Caco-2 (cell line): ENCODE measurements at regions not wholly inside any gene's neighbourhood (a gene's known extent, or its start where the extent isn't known, plus 50 kb on each side); places are given as distances from the start of the nearest gene placed in this dataset.

Experiments
- BruUV-seq: library from RNA; stranded (reverse); fragments of 400-500 nt; replicated peaks from 2 replicates; lab custom pipeline; 2021; lab: Mats Ljungman, UMichigan
- CTCF ChIA-PET: fragments of 300-600 bp; sonication (Branson Sonifier 250); formaldehyde crosslinking; loops from one replicate; lab custom pipeline; 2022; ENCODE audit warnings: antibody characterized with exemption; lab: Charles Lee
- POLR2A ChIA-PET: fragments of 300-600 bp; sonication (Branson Sonifier 250); formaldehyde crosslinking; loops from one replicate; lab custom pipeline; 2022; ENCODE audit warnings: antibody characterized with exemption; lab: Charles Lee
- DNase-seq, 2 experiments: peaks; one replicate each; pipeline versions ENCODE4 v3.0.0 to v3.0.0-alpha.2; 2020 to 2022
- H3K27me3 ChIP-seq: replicated peaks from 2 replicates; pipeline ENCODE4 v1.6.0; 2011; ENCODE audit warnings: low read length; ENCODE audit not compliant: control insufficient read depth, insufficient read depth
- H3K36me3 ChIP-seq: 2 replicates; pipeline ENCODE4 v1.5.1; 2011; ENCODE audit warnings: low read length; ENCODE audit not compliant: control insufficient read depth, insufficient read depth
- H3K4me1 ChIP-seq: fragments of 250-450 bp; sonication (Bioruptor Pico); 2 replicates; pipeline ENCODE4 v1.5.1; 2020; ENCODE audit warnings: mild to moderate bottlenecking
- H3K4me3 ChIP-seq: 2 replicates; pipeline ENCODE4 v1.5.1; 2011; ENCODE audit warnings: low read depth, mild to moderate bottlenecking, control low read depth, low read length
- H3K9me3 ChIP-seq: fragments of 250-450 bp; sonication (Bioruptor Pico); 2 replicates; pipeline ENCODE4 v1.5.1; 2020; ENCODE audit warnings: mild to moderate bottlenecking, moderate library complexity
- H3K27ac Mint-ChIP-seq: one replicate; pipeline ENCODE4 v1.8.0; 2022; ENCODE audit warnings: mixed read lengths; ENCODE audit not compliant: unreplicated experiment
- H3K27me3 Mint-ChIP-seq: one replicate; pipeline ENCODE4 v1.8.0; 2022; ENCODE audit warnings: mixed read lengths; ENCODE audit not compliant: insufficient read depth, unreplicated experiment
- H3K36me3 Mint-ChIP-seq: one replicate; pipeline ENCODE4 v1.8.0; 2022; ENCODE audit warnings: mild to moderate bottlenecking, mixed read lengths; ENCODE audit not compliant: insufficient read depth, unreplicated experiment
- H3K4me1 Mint-ChIP-seq: one replicate; pipeline ENCODE4 v1.8.0; 2022; ENCODE audit warnings: low read depth, mixed read lengths; ENCODE audit not compliant: unreplicated experiment
- H3K4me3 Mint-ChIP-seq: one replicate; pipeline ENCODE4 v1.8.0; 2022; ENCODE audit warnings: mild to moderate bottlenecking, moderate library complexity, mixed read lengths; ENCODE audit not compliant: unreplicated experiment
- H3K9me3 Mint-ChIP-seq: one replicate; pipeline ENCODE4 v1.8.0; 2022; ENCODE audit warnings: mixed read lengths; ENCODE audit not compliant: unreplicated experiment
- intact Hi-C: fragments of 100-400 bp; cut with micrococcal nuclease; formaldehyde crosslinking; loops from one replicate; pipeline ENCODE4 v1.10.0; 2022; ENCODE audit not compliant: unreplicated experiment
- TF ChIP-seq, protein P1 (sequence below), 2 experiments: fragments of 200-600 bp in 1 of 2; IDR thresholded peaks; 1 replicate in 1 of 2; 2 replicates in 1 of 2; pipeline versions ENCODE4 v1.5.1 to v1.8.0; 2011 to 2022; ENCODE audit warnings: antibody characterized with exemption in 1 of 2, control low read depth in 1 of 2, inconsistent platforms in 1 of 2, low read depth in 1 of 2, low read length in 1 of 2, mild to moderate bottlenecking in 1 of 2, moderate library complexity in 1 of 2; ENCODE audit not compliant: insufficient read depth in 1 of 2, severe bottlenecking in 1 of 2, unreplicated experiment in 1 of 2

DNA sequence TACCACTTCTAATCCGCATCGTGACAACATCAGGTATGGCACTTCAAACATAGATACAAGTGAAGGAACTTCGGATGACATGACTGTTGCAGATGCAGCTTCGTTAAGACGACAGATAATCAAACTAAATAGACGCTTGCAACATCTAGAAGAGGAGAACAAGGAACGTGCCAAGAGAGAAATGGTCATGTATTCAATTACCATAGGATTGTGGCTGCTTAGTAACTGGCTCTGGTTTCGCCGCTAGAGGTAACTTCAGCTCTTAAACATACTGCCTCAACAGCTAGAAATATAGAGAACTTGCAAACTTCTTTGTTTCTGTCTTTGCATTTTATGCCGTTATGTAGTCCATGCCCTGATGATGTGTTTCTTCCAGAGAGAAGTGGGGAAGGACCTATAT is 530.8 kb upstream of the DIPK2B start:
- intact Hi-C loops, result no loop called here
- Mint-ChIP-seq H3K27me3 (peaks cover 3% of the 10 kb centered on the region), H3K4me3 (no peak overlapping the region), H3K4me1 (no peaks in the 10 kb centered on the region), H3K9me3 (no peaks in the 10 kb centered on the region), H3K27ac (no peak overlapping the region), H3K36me3 (no peaks in the 10 kb centered on the region)
- H3K36me3 ChIP-seq, result no peaks in the 10 kb centered on the region
- no peaks in the 10 kb centered on the region for H3K27me3 ChIP-seq
- POLR2A ChIA-PET, result no interaction called here
- DNase-seq, result no peak
- no peak overlapping the region for H3K4me3 ChIP-seq
- BruUV-seq, result no TSS peak
- TF ChIP-seq, protein P1, sequence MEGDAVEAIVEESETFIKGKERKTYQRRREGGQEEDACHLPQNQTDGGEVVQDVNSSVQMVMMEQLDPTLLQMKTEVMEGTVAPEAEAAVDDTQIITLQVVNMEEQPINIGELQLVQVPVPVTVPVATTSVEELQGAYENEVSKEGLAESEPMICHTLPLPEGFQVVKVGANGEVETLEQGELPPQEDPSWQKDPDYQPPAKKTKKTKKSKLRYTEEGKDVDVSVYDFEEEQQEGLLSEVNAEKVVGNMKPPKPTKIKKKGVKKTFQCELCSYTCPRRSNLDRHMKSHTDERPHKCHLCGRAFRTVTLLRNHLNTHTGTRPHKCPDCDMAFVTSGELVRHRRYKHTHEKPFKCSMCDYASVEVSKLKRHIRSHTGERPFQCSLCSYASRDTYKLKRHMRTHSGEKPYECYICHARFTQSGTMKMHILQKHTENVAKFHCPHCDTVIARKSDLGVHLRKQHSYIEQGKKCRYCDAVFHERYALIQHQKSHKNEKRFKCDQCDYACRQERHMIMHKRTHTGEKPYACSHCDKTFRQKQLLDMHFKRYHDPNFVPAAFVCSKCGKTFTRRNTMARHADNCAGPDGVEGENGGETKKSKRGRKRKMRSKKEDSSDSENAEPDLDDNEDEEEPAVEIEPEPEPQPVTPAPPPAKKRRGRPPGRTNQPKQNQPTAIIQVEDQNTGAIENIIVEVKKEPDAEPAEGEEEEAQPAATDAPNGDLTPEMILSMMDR (IDR thresholded peaks at IDR 0.05; ENCODE audit: insufficient read depth in 1 of 2, low read depth in 1 of 2, low read length in 1 of 2, severe bottlenecking in 1 of 2, unreplicated experiment in 1 of 2), result no peak
- no peaks in the 10 kb centered on the region for H3K9me3 ChIP-seq
- no peaks in the 10 kb centered on the region for H3K4me1 ChIP-seq
- CTCF ChIA-PET, result no interaction called here

DNA sequence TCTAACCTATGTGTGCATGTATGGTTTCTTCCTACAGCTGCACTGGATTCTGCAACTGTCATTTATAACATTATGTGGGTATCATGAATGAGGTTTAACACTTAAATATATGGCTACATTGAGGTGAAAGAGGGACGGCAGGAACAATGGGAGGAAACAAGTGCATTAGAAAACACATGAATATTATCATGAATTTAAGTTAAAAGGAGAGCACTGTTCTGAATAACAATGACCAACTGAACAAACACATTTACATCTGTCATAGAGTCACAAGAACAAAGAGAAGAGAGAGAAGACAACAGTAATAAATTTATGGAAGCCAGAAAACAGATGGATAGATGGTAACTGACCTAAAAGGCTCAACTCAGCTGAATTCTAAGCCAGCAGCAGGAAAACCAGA is 527.1 kb upstream of the DIPK2B start:
- no peaks in the 10 kb centered on the region for H3K9me3 ChIP-seq
- intact Hi-C loops, result no loop called here
- no peaks in the 10 kb centered on the region for H3K36me3 ChIP-seq
- no TSS peak for BruUV-seq
- no peak overlapping the region for H3K4me3 Mint-ChIP-seq
- no peaks in the 10 kb centered on the region for H3K27me3 ChIP-seq
- H3K4me1 ChIP-seq, result no peaks in the 10 kb centered on the region
- no peaks in the 10 kb centered on the region for H3K9me3 Mint-ChIP-seq
- ChIA-PET CTCF (no interaction called here), POLR2A (no interaction called here)
- no peak for DNase-seq
- TF ChIP-seq, protein P1 (IDR thresholded peaks at IDR 0.05; ENCODE audit: insufficient read depth in 1 of 2, low read depth in 1 of 2, low read length in 1 of 2, severe bottlenecking in 1 of 2, unreplicated experiment in 1 of 2), result no peak
- peaks cover 6% of the 10 kb centered on the region for H3K27me3 Mint-ChIP-seq
- H3K4me3 ChIP-seq, result no peak overlapping the region
- no peak overlapping the region for H3K27ac Mint-ChIP-seq
- no peaks in the 10 kb centered on the region for H3K36me3 Mint-ChIP-seq
- no peaks in the 10 kb centered on the region for H3K4me1 Mint-ChIP-seq

DNA sequence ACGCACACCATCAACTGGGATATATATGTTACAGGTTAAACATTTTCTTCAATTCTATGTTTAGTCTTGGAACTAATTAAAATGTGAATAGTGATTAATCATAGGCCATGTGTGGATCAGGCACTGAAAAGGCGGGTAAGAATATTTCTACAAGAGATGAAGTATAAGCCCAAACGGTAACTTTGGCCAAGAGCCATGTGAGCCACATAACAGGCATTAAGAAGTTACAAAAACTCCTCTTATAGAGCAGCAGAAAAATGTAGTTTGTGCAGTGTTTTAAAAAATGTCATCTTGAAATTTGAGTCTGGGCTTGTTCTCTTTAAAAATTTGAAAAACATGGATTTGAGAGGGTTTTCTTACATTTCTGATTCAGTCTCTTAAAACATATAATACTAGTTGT is 521.8 kb upstream of the DIPK2B start:
- no peak overlapping the region for H3K4me3 ChIP-seq
- ChIA-PET CTCF (no interaction called here), POLR2A (no interaction called here)
- Mint-ChIP-seq H3K36me3 (no peaks in the 10 kb centered on the region), H3K9me3 (no peaks in the 10 kb centered on the region), H3K4me3 (no peak overlapping the region), H3K27ac (no peak overlapping the region), H3K4me1 (no peaks in the 10 kb centered on the region), H3K27me3 (peaks cover 3% of the 10 kb centered on the region)
- H3K27me3 ChIP-seq, result no peaks in the 10 kb centered on the region
- intact Hi-C loops, result no loop called here
- no peaks in the 10 kb centered on the region for H3K9me3 ChIP-seq
- H3K4me1 ChIP-seq, result no peaks in the 10 kb centered on the region
- TF ChIP-seq, protein P1 (IDR thresholded peaks at IDR 0.05; ENCODE audit: insufficient read depth in 1 of 2, low read depth in 1 of 2, low read length in 1 of 2, severe bottlenecking in 1 of 2, unreplicated experiment in 1 of 2), result no peak
- H3K36me3 ChIP-seq, result no peaks in the 10 kb centered on the region
- no TSS peak for BruUV-seq
- DNase-seq, result no peak
